Stimulated activated CD4-positive, alpha-beta T cell treated with anti-CD3 and anti-CD28 coated beads, Interleukin-12 subunit alpha, Interleukin-12 subunit beta, amount 100 ng/mL, for 48 hours (primary cell): ENCODE measurements at regions not wholly inside any gene's neighbourhood (a gene's known extent, or its start where the extent isn't known, plus 50 kb on each side); places are given as distances from the start of the nearest gene placed in this dataset.
"Not testable (repeated sequence)": the region's sequence is repeated elsewhere in the genome, so short reads cannot be mapped to it uniquely, and the experiment has no call there.

Experiments
- DNase-seq, 3 donors: peaks; one replicate each; pipeline ENCODE4 v3.0.0-alpha.2; 2020; ENCODE audit warnings: low read depth in 2 of 3, low spot score in 1 of 3

- DNase-seq = no peak
Observed at GRCh38 chr3:43838009-43838758, 147.4 kb downstream of the ABHD5 start.

GRCh38 chr3:43838877-43839276 is 148.1 kb downstream of the ABHD5 start:
- no peak for DNase-seq

GRCh38 chr3:43843386-43843785 is 152.6 kb downstream of the ABHD5 start:
- no peak for DNase-seq

- DNase-seq = no peak
Observed at GRCh38 chr3:43844757-43845156, 154.0 kb downstream of the ABHD5 start.

- not testable (repeated sequence) for DNase-seq
Observed at GRCh38 chr3:43845553-43845952, 154.8 kb downstream of the ABHD5 start.

- DNase-seq = no peak
Observed at GRCh38 chr3:43852066-43852465, 161.3 kb downstream of the ABHD5 start.

GRCh38 chr3:43854283-43854682 is 163.5 kb downstream of the ABHD5 start:
- no peak for DNase-seq

GRCh38 chr3:43854916-43855315 is 164.2 kb downstream of the ABHD5 start:
- no peak for DNase-seq

- peak; percentile 12 to 42 (median 18) for DNase-seq
Observed at GRCh38 chr3:43855674-43856299, 165.0 kb downstream of the ABHD5 start.

- no peak for DNase-seq
Observed at GRCh38 chr3:43856351-43856750, 165.6 kb downstream of the ABHD5 start.

GRCh38 chr3:43856761-43857160 is 166.0 kb downstream of the ABHD5 start:
- no peak for DNase-seq

- DNase-seq = no peak
Observed at GRCh38 chr3:43857361-43858293, 166.9 kb downstream of the ABHD5 start.

GRCh38 chr3:43858294-43858701 is 167.6 kb downstream of the ABHD5 start:
- DNase-seq = no peak

GRCh38 chr3:43859766-43860165 is 169.0 kb downstream of the ABHD5 start:
- no peak for DNase-seq

GRCh38 chr3:43861635-43862034 is 170.9 kb downstream of the ABHD5 start:
- DNase-seq = no peak

- DNase-seq = no peak
Observed at GRCh38 chr3:43862470-43862869, 171.7 kb downstream of the ABHD5 start.

GRCh38 chr3:43862992-43863805 is 172.5 kb downstream of the ABHD5 start:
- no peak for DNase-seq

- DNase-seq = no peak
Observed at GRCh38 chr3:43863966-43864933, 173.5 kb downstream of the ABHD5 start.

GRCh38 chr3:43865351-43865750 is 174.6 kb downstream of the ABHD5 start:
- no peak for DNase-seq
